Neural cell (in vitro differentiated cells): ENCODE measurements at regions not wholly inside any gene's neighbourhood (a gene's known extent, or its start where the extent isn't known, plus 50 kb on each side); places are given as distances from the start of the nearest gene placed in this dataset.

ENCODE experiments used
- H2AFZ ChIP-seq: fragments of 200-600, 300-800 bp; sonication (generic), shearing (Covaris generic); 2 replicates; pipeline ENCODE4 v1.6.0; 2014; ENCODE audit warnings: low read depth, mild to moderate bottlenecking, antibody characterized with exemption, low read length, moderate library complexity
- H3F3A ChIP-seq: fragments of 200-600 bp; shearing (Covaris generic); 2 replicates; pipeline ENCODE4 v1.6.1; 2016; ENCODE audit warnings: mild to moderate bottlenecking, moderate library complexity, mixed read lengths, antibody characterized with exemption, low read length; ENCODE audit not compliant: insufficient read depth, poor library complexity, severe bottlenecking
- H3K27ac ChIP-seq: fragments of 200-600, 300-800 bp; sonication (generic), shearing (Covaris generic); 2 replicates; pipeline ENCODE4 v1.5.1; 2014; ENCODE audit warnings: mild to moderate bottlenecking, low read length, moderate library complexity
- H3K27me3 ChIP-seq: fragments of 300-800, 200-600 bp; sonication (generic), shearing (Covaris generic); 2 replicates; pipeline ENCODE4 v1.6.0; 2014; ENCODE audit warnings: mild to moderate bottlenecking, low read depth, low read length, moderate library complexity; ENCODE audit not compliant: insufficient read depth
- H3K36me3 ChIP-seq: fragments of 300-800, 200-600 bp; sonication (generic), shearing (Covaris generic); 2 replicates; pipeline ENCODE4 v1.5.1; 2014; ENCODE audit warnings: mild to moderate bottlenecking, antibody characterized with exemption, low read length, moderate library complexity; ENCODE audit not compliant: insufficient read depth
- H3K4me2 ChIP-seq: fragments of 300-800, 200-600 bp; sonication (generic), shearing (Covaris generic); 2 replicates; pipeline ENCODE4 v1.6.0; 2014; ENCODE audit warnings: mild to moderate bottlenecking, low read length
- H3K4me3 ChIP-seq: fragments of 300-800, 200-600 bp; sonication (generic), shearing (Covaris generic); 2 replicates; pipeline ENCODE4 v1.5.1; 2014; ENCODE audit warnings: mild to moderate bottlenecking, low read length, moderate library complexity
- H3K79me2 ChIP-seq: fragments of 200-600 bp; shearing (Covaris generic); replicated peaks from 2 replicates; pipeline ENCODE4 v1.6.0; 2014; ENCODE audit warnings: mild to moderate bottlenecking, low read length, moderate library complexity; ENCODE audit not compliant: insufficient read depth
- H3K9ac ChIP-seq: fragments of 300-800, 200-600 bp; sonication (generic), shearing (Covaris generic); 2 replicates; pipeline ENCODE4 v1.6.1; 2016; ENCODE audit warnings: mild to moderate bottlenecking, low read length, mixed read lengths
- H3K9me2 ChIP-seq: fragments of 200-600 bp; shearing (Covaris generic); 2 replicates; pipeline ENCODE4 v1.6.1; 2016; ENCODE audit warnings: mild to moderate bottlenecking, low read length, mixed read lengths; ENCODE audit not compliant: insufficient read depth
- H3K9me3 ChIP-seq: fragments of 200-600, 300-800 bp; sonication (generic), shearing (Covaris generic); 2 replicates; pipeline ENCODE4 v1.6.1; 2016; ENCODE audit warnings: mild to moderate bottlenecking, mixed run types, low read length, moderate library complexity, mixed read lengths
- H4K20me1 ChIP-seq: fragments of 200-600 bp; shearing (Covaris generic); 2 replicates; pipeline ENCODE4 v1.6.1; 2016; ENCODE audit warnings: mild to moderate bottlenecking, mixed run types; ENCODE audit not compliant: insufficient read depth
- CTCF ChIP-seq: fragments of 450-650 bp; IDR thresholded peaks from 2 replicates; pipeline ENCODE4 v1.5.1; 2014; ENCODE audit warnings: antibody characterized with exemption, mild to moderate bottlenecking, moderate library complexity; ENCODE audit not compliant: poor library complexity, severe bottlenecking
- EP300 ChIP-seq: fragments of 450-650 bp; conservative IDR thresholded peaks from 2 replicates; pipeline ENCODE4 v1.6.1; 2014; ENCODE audit warnings: antibody characterized with exemption, mild to moderate bottlenecking, moderate library complexity; ENCODE audit not compliant: poor library complexity, severe bottlenecking
- EZH2 ChIP-seq: fragments of 200-600, 300-800 bp; shearing (Covaris generic), sonication (generic); IDR thresholded peaks from 2 replicates; pipeline ENCODE4 v1.6.1; 2014; ENCODE audit warnings: antibody characterized with exemption, low read length, borderline replicate concordance, mild to moderate bottlenecking; ENCODE audit not compliant: insufficient read depth, poor library complexity, severe bottlenecking
- MXI1 ChIP-seq: fragments of 450-650 bp; conservative IDR thresholded peaks from 2 replicates; pipeline ENCODE4 v1.6.1; 2014; ENCODE audit warnings: antibody characterized with exemption, mild to moderate bottlenecking; ENCODE audit not compliant: poor library complexity, severe bottlenecking
- POLR2AphosphoS5 ChIP-seq: IDR thresholded peaks from 2 replicates; pipeline ENCODE4 v1.6.1; 2012
- RAD21 ChIP-seq: fragments of 450-650 bp; conservative IDR thresholded peaks from 2 replicates; pipeline ENCODE4 v1.6.1; 2014; ENCODE audit warnings: antibody characterized with exemption, mild to moderate bottlenecking, moderate library complexity
- REST ChIP-seq: IDR thresholded peaks from 2 replicates; pipeline ENCODE4 v1.6.1; 2012; ENCODE audit warnings: borderline replicate concordance
- SMC3 ChIP-seq: fragments of 450-650 bp; conservative IDR thresholded peaks from 2 replicates; pipeline ENCODE4 v1.6.1; 2014; ENCODE audit warnings: antibody characterized with exemption, mild to moderate bottlenecking, moderate library complexity; ENCODE audit not compliant: poor library complexity
- TAF1 ChIP-seq: IDR thresholded peaks from 2 replicates; pipeline ENCODE4 v1.6.1; 2012; ENCODE audit warnings: low read depth

GRCh38 chr6:113258771-113259170 lies 598.4 kb upstream of the MARCKS start:
- Histone ChIP-seq H2AFZ (no peak overlapping the region), H3K4me3 (no peak overlapping the region), H3F3A (no peaks in the 10 kb centered on the region), H4K20me1 (no peaks in the 10 kb centered on the region), H3K79me2 (no peaks in the 10 kb centered on the region), H3K27me3 (no peaks in the 10 kb centered on the region), H3K27ac (no peak overlapping the region), H3K36me3 (no peaks in the 10 kb centered on the region), H3K9ac (no peak overlapping the region), H3K9me3 (no peaks in the 10 kb centered on the region), H3K4me2 (no peak overlapping the region), H3K9me2 (no peaks in the 10 kb centered on the region)
- TF ChIP-seq SMC3 (no peak), RAD21 (no peak), TAF1 (no peak), EZH2 (no peak), CTCF (no peak)

GRCh38 chr6:113271437-113271836 lies 585.7 kb upstream of the MARCKS start:
- Histone ChIP-seq H3K9me3 (peaks cover 11% of the 10 kb centered on the region), H3K4me3 (no peak overlapping the region), H3K4me2 (no peak overlapping the region), H3K9ac (no peak overlapping the region), H2AFZ (no peak overlapping the region), H3F3A (no peaks in the 10 kb centered on the region), H3K36me3 (no peaks in the 10 kb centered on the region), H3K79me2 (no peaks in the 10 kb centered on the region), H3K9me2 (no peaks in the 10 kb centered on the region), H3K27me3 (no peaks in the 10 kb centered on the region), H4K20me1 (no peaks in the 10 kb centered on the region), H3K27ac (no peak overlapping the region)
- TF ChIP-seq POLR2AphosphoS5 (no peak), EZH2 (no peak), TAF1 (no peak), MXI1 (no peak), EP300 (no peak), RAD21 (no peak)

- H4K20me1 ChIP-seq: no peaks in the 10 kb centered on the region
- no peaks in the 10 kb centered on the region for H3K27me3 ChIP-seq
- no peak for TF ChIP-seq EZH2
- TF ChIP-seq EP300: no peak
- TF ChIP-seq SMC3: no peak
- no peak for TF ChIP-seq POLR2AphosphoS5
- no peak for TF ChIP-seq MXI1
- no peak for TF ChIP-seq CTCF
- no peak for TF ChIP-seq REST
- TF ChIP-seq RAD21: no peak
- TF ChIP-seq TAF1: no peak
- no peaks in the 10 kb centered on the region for H3K9me2 ChIP-seq
- no peak overlapping the region for H3K27ac ChIP-seq
- no peak overlapping the region for H3K4me2 ChIP-seq
- no peaks in the 10 kb centered on the region for H3F3A ChIP-seq
- no peaks in the 10 kb centered on the region for H3K36me3 ChIP-seq
- no peak overlapping the region for H3K4me3 ChIP-seq
- H3K9me3 ChIP-seq: no peaks in the 10 kb centered on the region
- no peak overlapping the region for H3K9ac ChIP-seq
- H2AFZ ChIP-seq: no peak overlapping the region
- no peaks in the 10 kb centered on the region for H3K79me2 ChIP-seq
Observed at GRCh38 chr6:113276601-113277000, 580.5 kb upstream of the MARCKS start.
